Neural progenitor cell (in vitro differentiated cells): ENCODE measurements at regions not wholly inside any gene's neighbourhood (a gene's known extent, or its start where the extent isn't known, plus 50 kb on each side); places are given as distances from the start of the nearest gene placed in this dataset.

ENCODE experiments used
- DNase-seq: peaks from one replicate; pipeline ENCODE4 v3.0.0-alpha.2; 2016; ENCODE audit warnings: low spot score
- H2AFZ ChIP-seq: fragments of 200-600 bp; sonication (generic); replicated peaks from 2 replicates; pipeline ENCODE4 v1.6.1; 2016; ENCODE audit warnings: antibody characterized with exemption
- H3F3A ChIP-seq: fragments of 200-600 bp; sonication (generic); 2 replicates; pipeline ENCODE4 v1.6.1; 2016; ENCODE audit warnings: antibody characterized with exemption, low read depth
- H3K27ac ChIP-seq: fragments of 200-600 bp; sonication (generic); 2 replicates; pipeline ENCODE4 v1.5.1; 2016; ENCODE audit warnings: mild to moderate bottlenecking
- H3K27me3 ChIP-seq: fragments of 200-600 bp; sonication (generic); 2 replicates; pipeline ENCODE4 v1.6.1; 2016; ENCODE audit warnings: mild to moderate bottlenecking, moderate library complexity
- H3K36me3 ChIP-seq: fragments of 200-600 bp; sonication (generic); 2 replicates; pipeline ENCODE4 v1.5.1; 2016
- H3K4me1 ChIP-seq: fragments of 200-600 bp; sonication (generic); 2 replicates; pipeline ENCODE4 v1.6.1; 2016; ENCODE audit warnings: mixed run types
- H3K4me2 ChIP-seq: fragments of 200-600 bp; sonication (generic); 2 replicates; pipeline ENCODE4 v1.6.1; 2016
- H3K4me3 ChIP-seq: fragments of 200-600 bp; sonication (generic); 2 replicates; pipeline ENCODE4 v1.5.1; 2016
- H3K79me2 ChIP-seq: fragments of 200-600 bp; sonication (generic); 2 replicates; pipeline ENCODE4 v1.6.1; 2016; ENCODE audit warnings: low read depth
- H3K9ac ChIP-seq: fragments of 200-600 bp; sonication (generic); 2 replicates; pipeline ENCODE4 v1.6.1; 2016
- H3K9me3 ChIP-seq: fragments of 200-600 bp; sonication (generic); 2 replicates; pipeline ENCODE4 v1.5.1; 2016; ENCODE audit warnings: low read depth
- H4K20me1 ChIP-seq: fragments of 200-600 bp; sonication (generic); 2 replicates; pipeline ENCODE4 v1.6.1; 2016; ENCODE audit warnings: low read depth
- H3K27ac Mint-ChIP-seq: 3 replicates; pipeline ENCODE4 v1.8.0; 2021; ENCODE audit warnings: mixed read lengths
- H3K27me3 Mint-ChIP-seq: 2 replicates; pipeline ENCODE4 v1.8.0; 2022; ENCODE audit warnings: low read depth, mild to moderate bottlenecking, inconsistent platforms, moderate library complexity, mixed read lengths; ENCODE audit not compliant: insufficient read depth
- H3K36me3 Mint-ChIP-seq: 3 replicates; pipeline ENCODE4 v1.8.0; 2021; ENCODE audit warnings: mixed read lengths
- H3K4me1 Mint-ChIP-seq: 3 replicates; pipeline ENCODE4 v1.8.0; 2021; ENCODE audit warnings: mixed read lengths
- H3K4me3 Mint-ChIP-seq: 3 replicates; pipeline ENCODE4 v1.8.0; 2021; ENCODE audit warnings: mild to moderate bottlenecking, moderate library complexity, mixed read lengths
- H3K9me3 Mint-ChIP-seq: 3 replicates; pipeline ENCODE4 v1.8.0; 2020; ENCODE audit warnings: mixed read lengths
- EZH2 ChIP-seq: fragments of 200-600 bp; sonication (generic); IDR thresholded peaks from 2 replicates; pipeline ENCODE4 v1.6.1; 2017; ENCODE audit warnings: antibody characterized with exemption, mild to moderate bottlenecking, moderate library complexity
- EZH2phosphoT487 ChIP-seq: fragments of 200-600 bp; sonication (generic); IDR thresholded peaks from 2 replicates; pipeline ENCODE4 v1.6.1; 2017; ENCODE audit warnings: antibody characterized with exemption
- TF ChIP-seq, protein P1 (sequence below): fragments of 200-600 bp; sonication (generic); IDR thresholded peaks from 2 replicates; pipeline ENCODE4 v1.5.1; 2017; ENCODE audit warnings: antibody characterized with exemption, mild to moderate bottlenecking

DNA sequence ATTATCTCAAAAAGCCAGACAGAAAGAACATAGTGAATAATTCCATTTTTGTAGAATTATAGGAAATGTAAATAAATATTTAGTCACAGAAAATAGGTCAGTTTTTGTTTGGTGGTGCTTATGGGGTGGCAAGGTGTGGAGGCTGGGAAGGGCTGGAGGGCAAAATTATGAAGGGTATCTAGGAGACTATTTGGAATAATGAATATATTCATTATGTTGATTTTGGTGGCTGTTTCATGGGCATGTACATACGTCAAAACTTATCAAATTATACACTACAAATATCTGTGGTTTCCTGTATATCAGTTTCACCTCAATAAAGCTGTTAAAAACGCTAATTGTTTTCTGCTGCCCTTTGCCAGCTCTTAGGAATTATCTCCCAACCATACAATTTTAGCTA lies 298.7 kb upstream of the GOLIM4 start:
- Mint-ChIP-seq H3K27me3 (no peaks in the 10 kb centered on the region), H3K4me3 (no peak overlapping the region), H3K27ac (no peak overlapping the region), H3K4me1 (no peaks in the 10 kb centered on the region), H3K36me3 (peaks cover 3% of the 10 kb centered on the region), H3K9me3 (peaks cover 4% of the 10 kb centered on the region)
- H4K20me1 ChIP-seq, result no peaks in the 10 kb centered on the region
- H3K9ac ChIP-seq, result no peak overlapping the region
- H3K4me1 ChIP-seq, result peaks cover 13% of the 10 kb centered on the region
- no peaks in the 10 kb centered on the region for H3K27me3 ChIP-seq
- DNase-seq, result no peak
- peaks cover 14% of the 10 kb centered on the region for H3F3A ChIP-seq
- no peaks in the 10 kb centered on the region for H3K79me2 ChIP-seq
- TF ChIP-seq, protein P1, sequence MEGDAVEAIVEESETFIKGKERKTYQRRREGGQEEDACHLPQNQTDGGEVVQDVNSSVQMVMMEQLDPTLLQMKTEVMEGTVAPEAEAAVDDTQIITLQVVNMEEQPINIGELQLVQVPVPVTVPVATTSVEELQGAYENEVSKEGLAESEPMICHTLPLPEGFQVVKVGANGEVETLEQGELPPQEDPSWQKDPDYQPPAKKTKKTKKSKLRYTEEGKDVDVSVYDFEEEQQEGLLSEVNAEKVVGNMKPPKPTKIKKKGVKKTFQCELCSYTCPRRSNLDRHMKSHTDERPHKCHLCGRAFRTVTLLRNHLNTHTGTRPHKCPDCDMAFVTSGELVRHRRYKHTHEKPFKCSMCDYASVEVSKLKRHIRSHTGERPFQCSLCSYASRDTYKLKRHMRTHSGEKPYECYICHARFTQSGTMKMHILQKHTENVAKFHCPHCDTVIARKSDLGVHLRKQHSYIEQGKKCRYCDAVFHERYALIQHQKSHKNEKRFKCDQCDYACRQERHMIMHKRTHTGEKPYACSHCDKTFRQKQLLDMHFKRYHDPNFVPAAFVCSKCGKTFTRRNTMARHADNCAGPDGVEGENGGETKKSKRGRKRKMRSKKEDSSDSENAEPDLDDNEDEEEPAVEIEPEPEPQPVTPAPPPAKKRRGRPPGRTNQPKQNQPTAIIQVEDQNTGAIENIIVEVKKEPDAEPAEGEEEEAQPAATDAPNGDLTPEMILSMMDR, result no peak
- TF ChIP-seq EZH2 (no peak), EZH2phosphoT487 (no peak)
- no peak overlapping the region for H2AFZ ChIP-seq
- H3K4me2 ChIP-seq, result no peak overlapping the region
- no peak overlapping the region for H3K27ac ChIP-seq
- H3K9me3 ChIP-seq, result no peaks in the 10 kb centered on the region
- no peaks in the 10 kb centered on the region for H3K36me3 ChIP-seq
- H3K4me3 ChIP-seq, result no peak overlapping the region

DNA sequence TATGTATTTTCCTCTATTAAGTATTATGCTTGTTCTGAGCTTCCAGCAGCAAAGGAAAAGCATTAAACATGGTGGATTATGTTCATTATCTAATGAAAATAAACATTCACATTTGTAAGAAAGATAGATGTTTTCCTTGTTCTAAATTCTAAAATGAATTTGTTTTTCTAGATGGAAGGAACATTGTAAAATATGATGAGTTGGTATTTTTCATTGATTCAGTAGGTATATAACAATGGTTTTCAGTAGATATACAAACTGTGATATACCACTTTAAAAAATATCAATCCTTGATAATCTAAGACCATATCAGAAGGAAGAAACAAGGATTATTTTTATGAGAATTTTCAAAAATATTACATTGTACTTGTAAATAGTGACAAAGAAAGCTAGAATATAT lies 290.6 kb upstream of the GOLIM4 start:
- no peak overlapping the region for H3K4me2 ChIP-seq
- Mint-ChIP-seq H3K9me3 (peaks cover 14% of the 10 kb centered on the region), H3K4me1 (no peaks in the 10 kb centered on the region), H3K36me3 (peaks cover 22% of the 10 kb centered on the region), H3K4me3 (no peak overlapping the region), H3K27ac (no peak overlapping the region), H3K27me3 (no peaks in the 10 kb centered on the region)
- no peaks in the 10 kb centered on the region for H4K20me1 ChIP-seq
- no peak overlapping the region for H3K27ac ChIP-seq
- no peak overlapping the region for H2AFZ ChIP-seq
- H3K36me3 ChIP-seq, result no peaks in the 10 kb centered on the region
- H3K4me1 ChIP-seq, result no peaks in the 10 kb centered on the region
- no peaks in the 10 kb centered on the region for H3K27me3 ChIP-seq
- no peak for DNase-seq
- no peaks in the 10 kb centered on the region for H3K9me3 ChIP-seq
- H3K4me3 ChIP-seq, result no peak overlapping the region
- H3F3A ChIP-seq, result no peaks in the 10 kb centered on the region
- no peaks in the 10 kb centered on the region for H3K79me2 ChIP-seq
- TF ChIP-seq, protein P1, result no peak
- TF ChIP-seq EZH2phosphoT487 (no peak), EZH2 (no peak)
- H3K9ac ChIP-seq, result no peak overlapping the region

DNA sequence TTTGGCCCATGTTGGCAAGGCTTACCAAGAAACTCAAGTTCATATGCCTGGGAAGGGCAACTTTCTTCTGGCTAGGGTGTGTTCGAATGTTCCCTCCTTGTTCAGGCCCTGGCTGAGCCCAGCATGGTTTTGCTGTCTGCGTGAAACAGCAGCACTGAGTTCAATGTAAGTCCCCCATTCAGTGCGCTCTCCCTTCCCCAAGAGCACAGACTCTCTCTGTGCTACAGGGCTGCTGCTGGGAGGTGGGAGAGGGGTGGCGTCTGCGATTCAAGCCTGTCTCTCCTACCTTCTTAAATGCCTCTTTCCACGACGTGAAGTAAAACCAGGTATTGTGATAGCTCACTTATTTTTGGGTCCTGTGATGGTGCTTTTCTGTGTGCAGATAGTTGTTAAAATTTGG lies 289.3 kb upstream of the GOLIM4 start:
- Mint-ChIP-seq H3K36me3 (peaks cover 26% of the 10 kb centered on the region), H3K4me1 (no peaks in the 10 kb centered on the region), H3K27me3 (no peaks in the 10 kb centered on the region), H3K4me3 (no peak overlapping the region), H3K27ac (no peak overlapping the region), H3K9me3 (peaks cover 16% of the 10 kb centered on the region)
- Histone ChIP-seq H3K27me3 (no peaks in the 10 kb centered on the region), H3K27ac (no peak overlapping the region), H3K36me3 (no peaks in the 10 kb centered on the region), H3K4me1 (no peaks in the 10 kb centered on the region), H4K20me1 (no peaks in the 10 kb centered on the region), H3K79me2 (no peaks in the 10 kb centered on the region), H3K9me3 (no peaks in the 10 kb centered on the region), H2AFZ (no peak overlapping the region), H3F3A (no peaks in the 10 kb centered on the region), H3K4me3 (no peak overlapping the region), H3K4me2 (no peak overlapping the region), H3K9ac (no peak overlapping the region)
- DNase-seq, result no peak
- no peak for TF ChIP-seq EZH2phosphoT487
- no peak for TF ChIP-seq EZH2
- TF ChIP-seq, protein P1, result no peak

DNA sequence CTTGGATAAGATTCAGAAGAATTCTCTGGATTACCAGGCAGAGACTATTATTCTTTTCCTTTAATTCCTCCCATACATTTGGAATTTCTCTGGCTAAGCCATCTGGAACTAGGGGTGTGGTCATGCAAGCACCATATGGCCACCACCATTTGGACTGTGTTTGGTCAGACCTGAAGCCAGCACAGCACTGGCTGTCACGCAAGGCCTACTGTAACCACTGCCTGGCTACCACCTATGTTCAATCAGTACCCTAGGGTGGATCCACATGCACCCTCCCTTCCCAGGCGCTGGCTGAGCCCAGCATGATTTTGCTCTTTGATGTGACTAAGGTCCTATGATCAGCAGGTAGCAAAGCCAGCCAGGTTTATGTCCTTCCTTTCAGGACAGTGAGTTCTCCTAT lies 287.8 kb upstream of the GOLIM4 start:
- no peak for DNase-seq
- no peaks in the 10 kb centered on the region for H3K27me3 Mint-ChIP-seq
- H3K4me1 ChIP-seq, result no peaks in the 10 kb centered on the region
- no peak overlapping the region for H3K4me3 Mint-ChIP-seq
- peaks cover 18% of the 10 kb centered on the region for H3K9me3 Mint-ChIP-seq
- no peaks in the 10 kb centered on the region for H3K4me1 Mint-ChIP-seq
- no peaks in the 10 kb centered on the region for H3K36me3 ChIP-seq
- peaks cover 19% of the 10 kb centered on the region for H3K36me3 Mint-ChIP-seq
- H3K4me2 ChIP-seq, result no peak overlapping the region
- H3K27ac Mint-ChIP-seq, result no peak overlapping the region
- H3K79me2 ChIP-seq, result no peaks in the 10 kb centered on the region
- H3K27me3 ChIP-seq, result no peaks in the 10 kb centered on the region
- H3K4me3 ChIP-seq, result no peak overlapping the region
- H3K9me3 ChIP-seq, result no peaks in the 10 kb centered on the region
- TF ChIP-seq EZH2phosphoT487, result no peak
- TF ChIP-seq EZH2, result no peak
- TF ChIP-seq, protein P1, result no peak
- H4K20me1 ChIP-seq, result no peaks in the 10 kb centered on the region
- no peak overlapping the region for H3K9ac ChIP-seq
- H2AFZ ChIP-seq, result no peak overlapping the region
- H3K27ac ChIP-seq, result no peak overlapping the region
- H3F3A ChIP-seq, result no peaks in the 10 kb centered on the region
